SU-DHL-6 (cell line): ENCODE measurements at regions not wholly inside any gene's neighbourhood (a gene's known extent, or its start where the extent isn't known, plus 50 kb on each side); places are given as distances from the start of the nearest gene placed in this dataset.

ENCODE experiments used
- H2AFZ ChIP-seq: fragments of 200-600 bp; sonication (generic); 2 replicates; pipeline ENCODE4 v1.6.1; 2014; ENCODE audit warnings: low read depth, mild to moderate bottlenecking, moderate library complexity, mixed read lengths, antibody characterized with exemption, low read length; ENCODE audit not compliant: severe bottlenecking
- H3F3A ChIP-seq: fragments of 200-600 bp; shearing (Covaris generic); 2 replicates; pipeline ENCODE4 v1.6.0; 2016; ENCODE audit warnings: antibody characterized with exemption, mild to moderate bottlenecking; ENCODE audit not compliant: insufficient read depth
- H3K27ac ChIP-seq: fragments of 200-600 bp; sonication (generic); 2 replicates; pipeline ENCODE4 v1.5.1; 2016; ENCODE audit warnings: low read depth, mild to moderate bottlenecking, low read length, moderate library complexity, mixed read lengths
- H3K27me3 ChIP-seq: fragments of 200-600 bp; sonication (generic), shearing (Covaris generic); 2 replicates; pipeline ENCODE4 v1.6.0; 2014; ENCODE audit warnings: mild to moderate bottlenecking, low read length
- H3K36me3 ChIP-seq: fragments of 200-600 bp; sonication (generic); 2 replicates; pipeline ENCODE4 v1.6.1; 2014; ENCODE audit warnings: mild to moderate bottlenecking, low read length, mixed read lengths
- H3K4me2 ChIP-seq: fragments of 300-600, 200-600 bp; shearing (Covaris generic), sonication (generic); 2 replicates; pipeline ENCODE4 v1.6.0; 2014; ENCODE audit warnings: low read length, low read depth, mild to moderate bottlenecking; ENCODE audit not compliant: poor library complexity, severe bottlenecking
- H3K4me3 ChIP-seq: fragments of 200-600 bp; sonication (generic); 2 replicates; pipeline ENCODE4 v1.5.1; 2014; ENCODE audit warnings: antibody characterized with exemption, low read length, mild to moderate bottlenecking, mixed read lengths; ENCODE audit not compliant: insufficient read depth, poor library complexity, severe bottlenecking
- H3K79me2 ChIP-seq: fragments of 200-600 bp; sonication (generic); 2 replicates; pipeline ENCODE4 v1.6.1; 2014; ENCODE audit warnings: mild to moderate bottlenecking, low read length, moderate library complexity; ENCODE audit not compliant: insufficient read depth
- H3K9ac ChIP-seq: fragments of 200-600 bp; sonication (generic); 2 replicates; pipeline ENCODE4 v1.7.0; 2014; ENCODE audit warnings: mild to moderate bottlenecking, low read length
- H3K9me2 ChIP-seq: fragments of 200-600 bp; sonication (generic); replicated peaks from 2 replicates; pipeline ENCODE4 v1.6.1; 2014; ENCODE audit warnings: low read length; ENCODE audit not compliant: insufficient read depth
- H3K9me3 ChIP-seq: fragments of 200-600 bp; sonication (generic); 2 replicates; pipeline ENCODE4 v1.6.1; 2014; ENCODE audit warnings: low read length, mixed read lengths; ENCODE audit not compliant: insufficient read depth
- H4K20me1 ChIP-seq: fragments of 200-600 bp; sonication (generic); 2 replicates; pipeline ENCODE4 v1.6.1; 2014; ENCODE audit warnings: low read depth, mild to moderate bottlenecking, antibody characterized with exemption, low read length, moderate library complexity, mixed read lengths
- EZH2phosphoT487 ChIP-seq: fragments of 200-600 bp; sonication (generic), shearing (Covaris generic); conservative IDR thresholded peaks from 2 replicates; pipeline ENCODE4 v1.6.1; 2018; ENCODE audit warnings: mild to moderate bottlenecking, antibody characterized with exemption, low read length, moderate library complexity, mixed read lengths
- TF ChIP-seq, protein P1 (sequence below): fragments of 200-600 bp; sonication (generic); IDR thresholded peaks from one replicate; pipeline ENCODE4 v1.5.1; 2017; ENCODE audit warnings: antibody characterized with exemption, mild to moderate bottlenecking, low read length, moderate library complexity; ENCODE audit not compliant: insufficient read depth, poor library complexity, severe bottlenecking

DNA sequence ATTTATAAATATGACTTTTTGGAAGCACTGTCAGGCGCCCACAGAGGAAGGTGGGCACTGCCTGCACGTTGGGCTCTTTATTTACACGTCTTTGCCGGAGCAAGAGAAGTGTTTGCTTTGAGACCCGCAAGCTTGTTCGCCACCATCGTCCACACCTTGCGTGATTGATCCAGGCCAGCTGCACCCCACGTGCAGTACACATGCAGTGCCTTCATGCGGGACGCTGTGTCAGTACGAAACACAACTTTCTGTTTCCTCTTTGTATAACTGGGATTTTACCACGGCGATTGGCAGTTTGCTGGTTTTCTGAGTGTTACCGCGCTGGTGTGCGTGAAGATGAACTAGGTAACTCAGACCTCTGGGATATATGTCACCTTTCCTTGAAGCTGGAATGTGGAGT lies 571.0 kb upstream of the SALL3 start:
- H3K27ac ChIP-seq, result no peak overlapping the region
- no peaks in the 10 kb centered on the region for H3K36me3 ChIP-seq
- TF ChIP-seq, protein P1, sequence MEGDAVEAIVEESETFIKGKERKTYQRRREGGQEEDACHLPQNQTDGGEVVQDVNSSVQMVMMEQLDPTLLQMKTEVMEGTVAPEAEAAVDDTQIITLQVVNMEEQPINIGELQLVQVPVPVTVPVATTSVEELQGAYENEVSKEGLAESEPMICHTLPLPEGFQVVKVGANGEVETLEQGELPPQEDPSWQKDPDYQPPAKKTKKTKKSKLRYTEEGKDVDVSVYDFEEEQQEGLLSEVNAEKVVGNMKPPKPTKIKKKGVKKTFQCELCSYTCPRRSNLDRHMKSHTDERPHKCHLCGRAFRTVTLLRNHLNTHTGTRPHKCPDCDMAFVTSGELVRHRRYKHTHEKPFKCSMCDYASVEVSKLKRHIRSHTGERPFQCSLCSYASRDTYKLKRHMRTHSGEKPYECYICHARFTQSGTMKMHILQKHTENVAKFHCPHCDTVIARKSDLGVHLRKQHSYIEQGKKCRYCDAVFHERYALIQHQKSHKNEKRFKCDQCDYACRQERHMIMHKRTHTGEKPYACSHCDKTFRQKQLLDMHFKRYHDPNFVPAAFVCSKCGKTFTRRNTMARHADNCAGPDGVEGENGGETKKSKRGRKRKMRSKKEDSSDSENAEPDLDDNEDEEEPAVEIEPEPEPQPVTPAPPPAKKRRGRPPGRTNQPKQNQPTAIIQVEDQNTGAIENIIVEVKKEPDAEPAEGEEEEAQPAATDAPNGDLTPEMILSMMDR, result no peak
- no peak for TF ChIP-seq EZH2phosphoT487
- H3K27me3 ChIP-seq, result no peaks in the 10 kb centered on the region
- no peak overlapping the region for H3K4me2 ChIP-seq
- H3K9me2 ChIP-seq, result no peaks in the 10 kb centered on the region
- no peak overlapping the region for H2AFZ ChIP-seq
- no peaks in the 10 kb centered on the region for H4K20me1 ChIP-seq
- H3K4me3 ChIP-seq, result no peak overlapping the region
- H3F3A ChIP-seq, result no peaks in the 10 kb centered on the region
- H3K9ac ChIP-seq, result no peak overlapping the region
- no peaks in the 10 kb centered on the region for H3K79me2 ChIP-seq
- no peaks in the 10 kb centered on the region for H3K9me3 ChIP-seq

DNA sequence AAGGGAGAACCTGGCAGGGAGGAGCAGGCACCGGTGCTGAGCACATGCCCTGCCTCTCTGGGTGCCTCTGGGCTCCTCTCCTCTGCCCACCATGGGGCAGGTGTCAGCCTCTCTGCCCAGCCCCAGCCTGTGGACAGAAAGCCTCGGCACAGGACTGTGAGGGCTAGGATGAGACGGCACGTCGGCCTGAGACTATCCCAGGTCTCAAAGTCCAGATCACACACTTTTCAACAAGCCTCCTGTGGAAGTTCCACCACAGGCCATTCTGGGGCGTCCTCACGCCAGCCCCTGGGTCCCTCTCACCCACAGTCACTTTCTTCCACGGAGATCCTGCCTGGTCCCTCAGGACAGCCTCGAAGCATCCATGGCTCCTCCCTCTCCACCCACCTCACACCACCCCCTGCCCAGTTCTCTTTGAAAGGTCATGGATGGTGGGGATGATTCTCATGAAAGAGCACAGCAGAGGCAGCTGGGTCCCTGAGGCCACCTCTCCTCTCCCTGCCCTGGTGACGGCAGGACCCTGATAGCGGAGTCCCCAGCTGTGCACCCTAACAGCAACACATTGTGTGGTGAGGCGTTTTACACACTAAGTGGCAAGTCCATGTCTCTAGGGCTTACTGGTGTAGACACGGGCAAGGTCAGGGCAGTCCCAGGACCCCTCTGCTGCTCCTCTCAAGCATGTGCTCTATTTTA lies 569.4 kb upstream of the SALL3 start:
- no peaks in the 10 kb centered on the region for H3K27me3 ChIP-seq
- TF ChIP-seq, protein P1, result no peak
- TF ChIP-seq EZH2phosphoT487, result no peak
- no peak overlapping the region for H3K4me3 ChIP-seq
- H3K9ac ChIP-seq, result no peak overlapping the region
- H3K9me2 ChIP-seq, result no peaks in the 10 kb centered on the region
- H4K20me1 ChIP-seq, result no peaks in the 10 kb centered on the region
- no peak overlapping the region for H3K4me2 ChIP-seq
- no peaks in the 10 kb centered on the region for H3K79me2 ChIP-seq
- no peaks in the 10 kb centered on the region for H3K36me3 ChIP-seq
- H3F3A ChIP-seq, result no peaks in the 10 kb centered on the region
- no peak overlapping the region for H2AFZ ChIP-seq
- no peak overlapping the region for H3K27ac ChIP-seq
- H3K9me3 ChIP-seq, result no peaks in the 10 kb centered on the region

DNA sequence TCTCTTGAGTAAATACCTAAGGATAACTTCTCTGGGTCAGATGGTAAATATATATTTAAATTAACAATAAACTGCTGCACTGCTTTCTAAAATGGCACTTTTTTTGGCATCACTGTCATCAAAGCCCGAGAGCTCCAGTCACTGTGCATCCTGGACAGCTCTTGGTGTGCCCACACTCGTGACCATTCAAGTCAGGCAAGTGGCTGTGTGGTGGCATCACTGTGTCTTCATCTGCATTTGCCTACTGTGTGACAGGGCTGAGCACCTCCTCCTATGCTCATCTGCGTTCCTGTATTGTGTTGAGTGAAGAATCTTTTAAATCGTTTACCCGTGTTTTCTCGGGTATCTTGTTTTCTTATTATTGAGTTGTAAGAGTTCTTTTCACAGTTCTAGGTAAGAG lies 568.1 kb upstream of the SALL3 start:
- H3K4me2 ChIP-seq, result no peak overlapping the region
- H3K4me3 ChIP-seq, result no peak overlapping the region
- H2AFZ ChIP-seq, result no peak overlapping the region
- H4K20me1 ChIP-seq, result no peaks in the 10 kb centered on the region
- H3K36me3 ChIP-seq, result no peaks in the 10 kb centered on the region
- H3K9ac ChIP-seq, result no peak overlapping the region
- no peaks in the 10 kb centered on the region for H3K79me2 ChIP-seq
- no peak overlapping the region for H3K27ac ChIP-seq
- TF ChIP-seq, protein P1, result no peak
- no peak for TF ChIP-seq EZH2phosphoT487
- no peaks in the 10 kb centered on the region for H3K27me3 ChIP-seq
- no peaks in the 10 kb centered on the region for H3K9me3 ChIP-seq
- no peaks in the 10 kb centered on the region for H3K9me2 ChIP-seq
- no peaks in the 10 kb centered on the region for H3F3A ChIP-seq
